Activated CD8-positive, alpha-beta memory T cell treated with anti-CD3 and anti-CD28 coated beads, Interleukin-2, amount 50 U/mL, for 1 hour (primary cell): ENCODE measurements at regions not wholly inside any gene's neighbourhood (a gene's known extent, or its start where the extent isn't known, plus 50 kb on each side); places are given as distances from the start of the nearest gene placed in this dataset.

Experiments used
- DNase-seq: peaks from one replicate; pipeline ENCODE4 v3.0.0-alpha.2; 2020; ENCODE audit errors: extremely low read depth

GRCh38 chr18:77984833-77985232 is 735.2 kb downstream of the GALR1 start:
- no peak for DNase-seq

GRCh38 chr18:77985526-77986281 is 736.1 kb downstream of the GALR1 start:
- no peak for DNase-seq

- DNase-seq, result no peak
Observed at GRCh38 chr18:77990131-77990530, 740.5 kb downstream of the GALR1 start.

GRCh38 chr18:77990901-77991300 is 741.3 kb downstream of the GALR1 start:
- DNase-seq, result no peak

- DNase-seq, result no peak
Observed at GRCh38 chr18:77992057-77992456, 742.4 kb downstream of the GALR1 start.

GRCh38 chr18:77993188-77993981 is 743.7 kb downstream of the GALR1 start:
- DNase-seq, result no peak

- no peak for DNase-seq
Observed at GRCh38 chr18:77995593-77995992, 745.9 kb downstream of the GALR1 start.

GRCh38 chr18:77996737-77997136 is 747.1 kb downstream of the GALR1 start:
- no peak for DNase-seq

- DNase-seq, result no peak
Observed at GRCh38 chr18:78001811-78002210, 752.2 kb downstream of the GALR1 start.

- no peak for DNase-seq
Observed at GRCh38 chr18:78006006-78006773, 756.5 kb downstream of the GALR1 start.

- no peak for DNase-seq
Observed at GRCh38 chr18:78006774-78007260, 757.2 kb downstream of the GALR1 start.

GRCh38 chr18:78010363-78010762 is 760.7 kb downstream of the GALR1 start:
- no peak for DNase-seq

- DNase-seq, result no peak
Observed at GRCh38 chr18:78017869-78018268, 768.2 kb downstream of the GALR1 start.

GRCh38 chr18:78021196-78021595 is 771.5 kb downstream of the GALR1 start:
- DNase-seq, result no peak

GRCh38 chr18:78031589-78031988 is 781.9 kb downstream of the GALR1 start:
- no peak for DNase-seq

- DNase-seq, result no peak
Observed at GRCh38 chr18:78031991-78032390, 782.3 kb downstream of the GALR1 start.

GRCh38 chr18:78032574-78032973 is 782.9 kb downstream of the GALR1 start:
- no peak for DNase-seq

- no peak for DNase-seq
Observed at GRCh38 chr18:78034755-78035154, 785.1 kb downstream of the GALR1 start.

- no peak for DNase-seq
Observed at GRCh38 chr18:78041218-78041617, 791.6 kb downstream of the GALR1 start.

- no peak for DNase-seq
Observed at GRCh38 chr18:78046631-78047030, 797.0 kb downstream of the GALR1 start.

- DNase-seq, result no peak
Observed at GRCh38 chr18:78049281-78049680, 799.6 kb downstream of the GALR1 start.

- no peak for DNase-seq
Observed at GRCh38 chr18:78054801-78055200, 805.2 kb downstream of the GALR1 start.
